ENCODE measurements at regions not wholly inside any gene's neighbourhood (a gene's known extent, or its start where the extent isn't known, plus 50 kb on each side); places are given as distances from the start of the nearest gene placed in this dataset.

- no peak for DNase-seq
- intact Hi-C loops (cut with DNase I) = no loop called here
- Histone ChIP-seq H3K27ac (peak overlapping the region; percentile 65), H3K4me1 (peaks cover 8% of the 10 kb centered on the region), H3K27me3 (no peaks in the 10 kb centered on the region), H3K9me3 (no peaks in the 10 kb centered on the region), H3K4me3 (no peak overlapping the region), H3K36me3 (no peaks in the 10 kb centered on the region)
- TF ChIP-seq CTCF (IDR thresholded peaks at IDR 0.05) = no peak
- ATAC-seq = peak; percentile 24
These were observed 264.9 kb downstream of the MREG start for GRCh38 chr2:215748446-215748845.

DNA sequence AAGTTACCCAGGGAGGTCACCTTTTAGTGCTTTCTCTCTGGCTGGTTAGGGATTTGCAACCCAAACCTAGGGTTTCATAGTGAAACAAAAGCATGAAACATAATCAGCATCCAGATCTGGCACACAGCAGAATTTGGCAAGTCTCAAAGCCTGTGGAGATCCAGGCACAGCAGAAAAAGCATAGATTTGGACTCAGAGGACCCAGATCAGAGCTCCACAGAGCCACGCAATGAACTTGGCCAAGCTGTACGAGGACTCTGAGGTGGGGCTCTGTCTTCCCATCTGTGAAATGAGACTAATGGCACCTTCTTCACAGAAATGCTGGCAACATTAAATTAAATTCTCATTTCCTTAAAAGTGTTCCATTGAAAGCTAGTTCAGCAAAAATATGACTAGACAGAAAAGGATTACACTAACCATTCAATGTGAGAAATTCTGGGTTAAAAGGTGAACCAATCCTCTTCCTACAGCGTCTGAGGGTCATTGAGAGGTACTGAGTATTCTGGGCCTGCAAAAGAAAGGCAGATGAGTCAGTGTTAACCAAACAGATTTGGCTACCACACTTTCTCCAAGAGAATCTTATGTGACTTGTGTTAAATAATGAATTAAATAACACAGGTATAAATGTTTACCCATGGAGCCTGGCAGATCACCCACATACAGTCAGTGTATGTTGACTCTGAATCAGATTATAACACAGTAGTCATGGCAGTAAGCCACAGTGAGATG is 266.3 kb downstream of the MREG start:
- H3K27me3 ChIP-seq = no peaks in the 10 kb centered on the region
- no peaks in the 10 kb centered on the region for H3K36me3 ChIP-seq
- no peak overlapping the region for H3K27ac ChIP-seq
- H3K4me1 ChIP-seq = peaks cover 8% of the 10 kb centered on the region
- DNase-seq (no peak), ATAC-seq (no peak)
- intact Hi-C loops (cut with DNase I) = no loop called here
- no peaks in the 10 kb centered on the region for H3K9me3 ChIP-seq
- TF ChIP-seq CTCF (IDR thresholded peaks at IDR 0.05) = no peak
- no peak overlapping the region for H3K4me3 ChIP-seq

DNA sequence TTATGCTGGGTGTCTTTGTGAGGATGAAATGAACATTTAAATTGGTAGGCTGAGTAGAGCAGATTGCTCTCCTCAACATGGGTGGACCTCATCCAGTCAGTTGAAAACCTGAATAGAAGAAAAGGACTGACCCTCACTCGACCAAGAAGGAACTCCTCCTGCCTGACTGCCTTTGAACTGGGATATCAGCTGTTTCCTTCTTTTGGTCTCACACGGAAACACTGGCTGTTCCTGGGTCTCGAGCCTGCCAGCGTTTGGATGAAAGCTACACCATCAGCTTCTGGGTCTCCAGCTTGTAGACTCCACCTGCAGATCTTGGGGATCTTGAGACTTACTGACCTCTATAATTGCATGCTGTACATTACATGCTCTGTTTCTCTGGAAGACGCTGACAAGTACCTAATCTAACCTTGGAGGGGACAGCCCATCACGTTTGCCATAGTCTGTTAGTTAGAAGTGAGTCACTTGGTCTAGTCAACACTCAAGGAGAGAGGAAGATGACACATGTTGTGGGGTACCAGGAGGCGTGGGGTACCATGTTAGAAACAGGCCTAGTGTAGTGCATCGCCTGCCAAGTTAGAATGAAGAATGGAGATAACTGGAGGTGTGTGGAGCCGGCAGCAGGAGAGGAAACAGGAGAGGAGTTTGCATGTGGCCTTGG is 267.0 kb downstream of the MREG start:
- no peak for DNase-seq
- no peaks in the 10 kb centered on the region for H3K9me3 ChIP-seq
- TF ChIP-seq CTCF (IDR thresholded peaks at IDR 0.05) = no peak
- no peaks in the 10 kb centered on the region for H3K27me3 ChIP-seq
- H3K27ac ChIP-seq = no peak overlapping the region
- H3K4me3 ChIP-seq = no peak overlapping the region
- H3K36me3 ChIP-seq = no peaks in the 10 kb centered on the region
- intact Hi-C loops (cut with DNase I) = no loop called here
- peaks cover 8% of the 10 kb centered on the region for H3K4me1 ChIP-seq
- ATAC-seq = no peak

- intact Hi-C loops (cut with DNase I) = no loop called here
- Histone ChIP-seq H3K27ac (no peak overlapping the region), H3K36me3 (no peaks in the 10 kb centered on the region), H3K27me3 (no peaks in the 10 kb centered on the region), H3K4me3 (no peak overlapping the region), H3K4me1 (peaks cover 8% of the 10 kb centered on the region), H3K9me3 (no peaks in the 10 kb centered on the region)
- DNase-seq (no peak), ATAC-seq (peak; percentile 25)
- no peak for TF ChIP-seq CTCF (IDR thresholded peaks at IDR 0.05)
These were observed 268.0 kb downstream of the MREG start for GRCh38 chr2:215745331-215745730.

GRCh38 chr2:215744514-215744913 is 268.8 kb downstream of the MREG start:
- intact Hi-C loops (cut with DNase I) = no loop called here
- no peaks in the 10 kb centered on the region for H3K9me3 ChIP-seq
- H3K36me3 ChIP-seq = no peaks in the 10 kb centered on the region
- TF ChIP-seq CTCF (IDR thresholded peaks at IDR 0.05) = no peak
- ATAC-seq (no peak), DNase-seq (no peak)
- no peak overlapping the region for H3K4me3 ChIP-seq
- H3K27ac ChIP-seq = no peak overlapping the region
- H3K27me3 ChIP-seq = no peaks in the 10 kb centered on the region
- H3K4me1 ChIP-seq = peaks cover 8% of the 10 kb centered on the region
